ENCODE measurements at regions not wholly inside any gene's neighbourhood (a gene's known extent, or its start where the extent isn't known, plus 50 kb on each side); places are given as distances from the start of the nearest gene placed in this dataset.

DNA sequence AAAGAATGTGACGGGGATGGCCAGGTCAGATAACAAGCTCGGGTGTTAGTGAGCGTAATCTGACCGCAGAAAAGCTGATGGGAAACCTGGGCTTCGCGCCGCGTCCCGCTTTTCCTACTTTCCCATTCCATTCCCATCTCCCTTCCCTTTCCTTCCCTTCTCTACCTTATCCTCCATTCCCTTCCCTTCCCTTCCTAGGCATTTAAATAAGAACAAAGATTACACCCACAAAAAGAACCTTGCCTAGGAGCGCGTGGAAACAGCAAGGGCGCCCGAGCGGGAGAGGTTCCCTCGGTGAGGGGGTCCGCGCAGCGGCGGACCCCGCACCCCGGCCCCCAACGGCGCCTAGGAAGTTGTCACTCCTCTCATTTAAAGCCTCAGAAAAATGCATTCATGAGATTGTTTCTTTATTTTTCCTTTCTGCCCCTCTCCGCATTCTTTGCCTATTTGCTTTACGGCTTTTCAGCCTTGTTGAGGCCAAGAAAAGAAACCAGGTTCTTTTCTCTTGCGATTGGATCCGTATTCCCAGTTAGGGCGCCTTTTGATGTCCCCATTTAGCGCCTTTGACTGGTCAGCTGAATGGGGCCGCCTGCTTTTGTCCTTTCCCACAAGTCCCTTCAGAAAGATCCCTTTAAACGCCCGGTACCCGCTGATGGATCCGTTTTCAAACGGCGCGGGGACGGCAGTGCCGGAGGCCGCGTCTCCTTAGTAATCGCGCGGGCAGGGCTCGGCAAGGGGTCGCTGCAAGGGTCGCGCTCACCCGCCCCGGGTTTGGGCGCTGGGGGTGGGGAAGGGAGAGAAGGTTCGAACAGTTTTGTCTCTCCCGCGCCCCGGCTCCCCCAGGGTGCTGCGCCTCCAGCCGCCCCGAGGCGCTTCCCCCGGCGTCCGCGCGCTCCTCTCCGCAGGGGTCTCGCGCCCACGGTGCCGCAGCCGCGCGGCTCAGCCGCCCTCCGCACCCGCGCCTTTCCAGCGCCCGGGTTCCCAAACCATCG, 54.1 kb upstream of the TMEM33 start:
- no peak for TF ChIP-seq POLR2A (IDR thresholded peaks at IDR 0.05)
- TF ChIP-seq, protein P1, sequence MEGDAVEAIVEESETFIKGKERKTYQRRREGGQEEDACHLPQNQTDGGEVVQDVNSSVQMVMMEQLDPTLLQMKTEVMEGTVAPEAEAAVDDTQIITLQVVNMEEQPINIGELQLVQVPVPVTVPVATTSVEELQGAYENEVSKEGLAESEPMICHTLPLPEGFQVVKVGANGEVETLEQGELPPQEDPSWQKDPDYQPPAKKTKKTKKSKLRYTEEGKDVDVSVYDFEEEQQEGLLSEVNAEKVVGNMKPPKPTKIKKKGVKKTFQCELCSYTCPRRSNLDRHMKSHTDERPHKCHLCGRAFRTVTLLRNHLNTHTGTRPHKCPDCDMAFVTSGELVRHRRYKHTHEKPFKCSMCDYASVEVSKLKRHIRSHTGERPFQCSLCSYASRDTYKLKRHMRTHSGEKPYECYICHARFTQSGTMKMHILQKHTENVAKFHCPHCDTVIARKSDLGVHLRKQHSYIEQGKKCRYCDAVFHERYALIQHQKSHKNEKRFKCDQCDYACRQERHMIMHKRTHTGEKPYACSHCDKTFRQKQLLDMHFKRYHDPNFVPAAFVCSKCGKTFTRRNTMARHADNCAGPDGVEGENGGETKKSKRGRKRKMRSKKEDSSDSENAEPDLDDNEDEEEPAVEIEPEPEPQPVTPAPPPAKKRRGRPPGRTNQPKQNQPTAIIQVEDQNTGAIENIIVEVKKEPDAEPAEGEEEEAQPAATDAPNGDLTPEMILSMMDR (IDR thresholded peaks at IDR 0.05) = no peak
